Neural crest cell (in vitro differentiated cells): ENCODE measurements at regions not wholly inside any gene's neighbourhood (a gene's known extent, or its start where the extent isn't known, plus 50 kb on each side); places are given as distances from the start of the nearest gene placed in this dataset.

Experiments used
- DNase-seq: peaks from one replicate; pipeline ENCODE4 v3.0.0; 2021; ENCODE audit warnings: low read depth, mixed read lengths, low spot score
- H3K27ac Mint-ChIP-seq: one replicate; pipeline ENCODE4 v1.8.0; 2021; ENCODE audit warnings: mild to moderate bottlenecking, mixed read lengths; ENCODE audit not compliant: unreplicated experiment
- H3K27me3 Mint-ChIP-seq: 2 replicates; pipeline ENCODE4 v1.8.0; 2021; ENCODE audit warnings: low read depth, mild to moderate bottlenecking, mixed read lengths
- H3K36me3 Mint-ChIP-seq: 2 replicates; pipeline ENCODE4 v1.8.0; 2021; ENCODE audit warnings: low read depth, mild to moderate bottlenecking, mixed read lengths
- H3K4me1 Mint-ChIP-seq: 2 replicates; pipeline ENCODE4 v1.8.0; 2021; ENCODE audit warnings: mixed read lengths
- H3K4me3 Mint-ChIP-seq: one replicate; pipeline ENCODE4 v1.8.0; 2021; ENCODE audit warnings: mild to moderate bottlenecking, mixed read lengths
- H3K9me3 Mint-ChIP-seq: 2 replicates; pipeline ENCODE4 v1.8.0; 2021; ENCODE audit warnings: mixed read lengths
- CTCF ChIP-seq: fragments of 200-600 bp; sonication (generic); conservative IDR thresholded peaks from 2 replicates; pipeline ENCODE4 v1.5.0; 2021; ENCODE audit warnings: antibody characterized with exemption, mild to moderate bottlenecking

GRCh38 chr10:4022473-4022872 lies 237.5 kb upstream of the KLF6 start:
- H3K27ac Mint-ChIP-seq: no peak overlapping the region
- DNase-seq: no peak
- TF ChIP-seq CTCF: no peak
- no peaks in the 10 kb centered on the region for H3K27me3 Mint-ChIP-seq
- H3K9me3 Mint-ChIP-seq: peaks cover 2% of the 10 kb centered on the region
- H3K4me1 Mint-ChIP-seq: peaks cover 29% of the 10 kb centered on the region
- H3K4me3 Mint-ChIP-seq: no peak overlapping the region
- no peaks in the 10 kb centered on the region for H3K36me3 Mint-ChIP-seq

GRCh38 chr10:4020631-4021030 lies 235.6 kb upstream of the KLF6 start:
- Mint-ChIP-seq H3K36me3 (no peaks in the 10 kb centered on the region), H3K4me1 (peaks cover 33% of the 10 kb centered on the region), H3K9me3 (peaks cover 2% of the 10 kb centered on the region), H3K4me3 (no peak overlapping the region), H3K27ac (no peak overlapping the region), H3K27me3 (no peaks in the 10 kb centered on the region)
- TF ChIP-seq CTCF: no peak
- no peak for DNase-seq

GRCh38 chr10:4018054-4018511 lies 233.1 kb upstream of the KLF6 start:
- DNase-seq: no peak
- Mint-ChIP-seq H3K27ac (peak overlapping the region; percentile 65), H3K9me3 (no peaks in the 10 kb centered on the region), H3K4me1 (peaks cover 16% of the 10 kb centered on the region), H3K36me3 (no peaks in the 10 kb centered on the region), H3K4me3 (no peak overlapping the region), H3K27me3 (no peaks in the 10 kb centered on the region)
- no peak for TF ChIP-seq CTCF

- Mint-ChIP-seq H3K9me3 (no peaks in the 10 kb centered on the region), H3K27me3 (no peaks in the 10 kb centered on the region), H3K4me1 (peaks cover 15% of the 10 kb centered on the region), H3K4me3 (no peak overlapping the region), H3K27ac (no peak overlapping the region), H3K36me3 (no peaks in the 10 kb centered on the region)
- no peak for DNase-seq
- no peak for TF ChIP-seq CTCF
These were observed 232.3 kb upstream of the KLF6 start for GRCh38 chr10:4017336-4017735.

- Mint-ChIP-seq H3K27ac (no peak overlapping the region), H3K27me3 (no peaks in the 10 kb centered on the region), H3K9me3 (no peaks in the 10 kb centered on the region), H3K4me3 (no peak overlapping the region), H3K4me1 (peaks cover 15% of the 10 kb centered on the region), H3K36me3 (no peaks in the 10 kb centered on the region)
- no peak for DNase-seq
- TF ChIP-seq CTCF: no peak
These were observed 231.3 kb upstream of the KLF6 start for GRCh38 chr10:4016214-4016740.
